Endothelial cell of hepatic sinusoid (primary cell): ENCODE measurements at regions not wholly inside any gene's neighbourhood (a gene's known extent, or its start where the extent isn't known, plus 50 kb on each side); places are given as distances from the start of the nearest gene placed in this dataset.
"Not testable (repeated sequence)": the region's sequence is repeated elsewhere in the genome, so short reads cannot be mapped to it uniquely, and the experiment has no call there.

ENCODE experiments used
- in situ Hi-C: cut with HindIII; loops from 2 replicates; pipeline ENCODE4 v1.10.0; 2017; ENCODE audit warnings: low sequenced_read_pairs

DNA sequence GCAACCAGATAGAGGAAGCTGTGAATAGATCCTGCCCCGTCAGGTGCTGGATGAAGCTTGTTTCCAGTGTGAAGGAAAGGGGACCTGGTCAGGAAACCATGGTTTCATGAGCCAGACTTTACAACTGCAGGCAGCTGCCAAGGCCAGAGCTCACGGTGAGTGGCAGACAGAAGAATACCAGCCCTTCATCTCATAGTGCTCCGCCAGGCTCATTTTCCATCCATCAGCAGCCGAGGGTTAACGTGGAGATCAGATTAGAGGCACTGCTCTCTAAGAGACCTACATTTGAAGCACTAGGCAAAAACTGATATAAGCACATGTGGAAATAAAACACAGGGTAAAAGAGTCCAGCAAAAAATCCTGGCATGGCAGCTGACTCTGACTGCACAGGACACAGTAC, 172.4 kb downstream of the CD24 start:
- in situ Hi-C loops, result no loop called here

DNA sequence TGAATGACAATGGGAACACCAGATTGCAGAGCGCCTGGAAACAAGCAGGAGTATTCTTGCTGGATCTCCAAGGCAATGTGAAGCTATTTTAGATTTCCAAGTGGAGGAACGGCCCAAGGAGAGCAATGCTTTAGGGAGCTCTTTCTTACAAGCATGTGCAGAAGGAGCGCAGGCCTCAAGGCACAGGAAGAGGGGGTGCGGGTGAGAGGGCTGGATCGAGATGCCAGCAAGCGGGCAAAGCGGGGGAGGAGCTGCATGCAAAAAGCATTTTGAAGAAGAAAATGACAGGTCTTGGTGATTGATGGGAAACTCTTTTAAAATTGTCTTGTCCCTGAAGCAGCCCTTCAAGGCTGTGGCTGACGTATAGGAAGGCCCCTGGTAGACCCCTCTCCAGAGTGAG, 171.9 kb downstream of the QRSL1 start:
- in situ Hi-C loops, result no loop called here

DNA sequence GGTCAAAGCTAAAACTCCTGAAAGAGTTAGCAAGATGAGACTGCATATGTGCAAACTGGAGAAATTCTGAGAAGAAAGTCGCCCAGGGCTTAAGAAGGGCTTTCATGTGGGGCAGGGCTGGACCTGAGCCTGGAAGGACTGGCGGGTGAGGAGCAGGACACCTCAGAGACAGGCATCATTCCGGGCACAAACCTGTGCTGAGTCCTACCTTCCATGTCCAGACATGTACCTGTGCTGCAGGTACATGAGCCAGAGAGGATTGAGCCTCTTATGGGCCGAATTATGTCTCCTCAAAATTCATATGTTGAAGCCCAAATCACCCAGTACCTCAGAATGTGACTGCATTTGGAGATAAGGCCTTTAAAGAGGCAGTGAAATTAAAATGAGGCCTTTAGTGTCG, 171.0 kb downstream of the QRSL1 start:
- in situ Hi-C loops, result no loop called here

DNA sequence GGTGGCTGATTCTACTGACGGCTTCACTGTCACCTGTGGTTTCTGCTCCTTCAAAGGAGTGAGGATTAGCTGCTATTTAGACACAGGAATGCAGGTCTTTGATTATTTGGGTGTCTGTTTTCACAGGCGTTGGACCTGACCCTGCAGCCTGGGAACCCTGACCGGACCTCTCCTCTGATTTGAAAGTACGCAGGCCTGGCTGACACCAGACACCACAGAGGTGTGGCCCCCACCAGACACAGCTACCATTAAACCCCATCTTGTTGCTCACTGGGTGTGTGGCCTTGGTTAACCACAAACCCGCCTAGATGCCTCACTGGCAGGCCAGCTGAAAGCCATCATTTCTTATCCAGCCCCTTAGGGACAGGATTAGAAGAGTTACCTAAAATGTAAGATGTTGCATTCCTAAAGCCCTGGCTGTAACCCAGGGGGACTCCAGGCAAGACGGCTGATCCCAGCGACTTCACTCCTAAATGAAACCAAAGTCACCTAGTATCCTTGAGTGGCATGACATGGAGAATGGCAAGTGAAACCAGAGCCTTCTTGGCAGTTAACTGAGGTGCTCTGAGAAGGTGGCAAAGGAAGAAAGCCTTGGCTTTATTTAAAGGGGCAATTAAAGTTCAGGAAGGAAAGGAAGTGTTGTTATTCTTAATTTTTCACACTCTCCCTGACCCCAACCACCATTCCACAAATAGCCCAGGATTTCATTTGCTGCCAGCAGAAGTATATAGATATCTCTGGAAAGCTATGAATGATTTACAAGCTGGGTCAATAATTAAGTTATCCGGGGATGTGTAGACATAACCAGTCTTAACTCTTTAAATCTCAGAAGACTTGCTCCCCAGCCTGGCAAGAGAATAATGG, 169.9 kb downstream of the QRSL1 start:
- in situ Hi-C loops, result no loop called here

DNA sequence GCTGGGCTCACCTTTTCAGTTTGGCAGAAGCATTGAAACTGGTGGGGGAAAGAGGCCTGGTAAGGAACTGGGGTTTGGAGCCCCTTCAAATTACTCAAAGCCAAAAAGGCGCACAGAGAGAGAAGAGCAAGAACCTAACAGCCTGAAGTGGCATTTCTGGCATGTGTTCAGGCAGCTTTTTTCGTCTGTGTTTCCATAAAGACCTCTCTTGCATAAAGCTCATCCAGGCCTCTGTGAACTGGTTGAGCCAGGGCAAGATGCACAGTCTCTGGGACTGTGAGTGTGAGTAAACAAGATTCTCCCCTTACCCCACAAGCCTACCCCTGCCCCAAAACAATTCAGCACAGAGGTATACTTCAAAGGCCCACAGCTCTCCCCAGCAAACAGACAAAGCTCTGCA, 167.8 kb downstream of the QRSL1 start:
- in situ Hi-C loops, result no loop called here

DNA sequence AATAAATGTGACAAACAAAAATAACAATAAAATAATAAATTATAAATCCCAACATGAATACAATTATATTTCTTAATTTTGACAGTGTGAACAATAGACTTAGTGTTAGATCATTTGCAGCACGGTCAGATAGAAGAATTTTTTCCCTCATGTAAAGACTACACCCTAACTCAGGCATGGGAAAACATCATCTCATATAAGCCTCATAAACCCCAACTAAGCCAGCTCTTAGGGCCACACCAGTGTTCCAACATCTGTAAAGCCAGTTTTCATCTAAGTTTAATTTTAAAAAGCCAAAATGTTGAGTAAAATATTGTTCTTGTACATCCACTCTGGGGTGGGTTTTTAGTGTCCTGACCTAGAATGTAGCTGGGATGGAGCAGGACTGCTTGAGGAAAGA, 167.4 kb downstream of the QRSL1 start:
- in situ Hi-C loops, result no loop called here

DNA sequence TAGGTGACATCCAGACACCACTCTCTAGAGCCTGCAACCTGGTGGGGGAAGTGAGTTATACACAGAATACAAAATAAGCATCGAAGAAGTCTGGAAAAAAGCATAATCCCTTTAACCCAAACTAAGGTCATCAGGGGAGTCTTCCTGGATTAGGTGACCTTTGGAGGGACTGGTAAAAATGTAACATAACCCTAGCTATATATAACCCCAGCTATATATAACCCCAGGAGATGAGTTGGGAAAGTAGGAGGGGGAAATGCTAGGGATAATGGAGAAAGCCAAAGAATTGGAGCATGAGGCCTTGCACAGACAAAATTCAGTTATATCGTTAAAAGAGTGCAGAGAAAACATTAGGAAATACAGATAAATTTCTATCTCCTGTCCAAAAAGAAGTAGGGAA, 164.8 kb downstream of the QRSL1 start:
- in situ Hi-C loops, result no loop called here

DNA sequence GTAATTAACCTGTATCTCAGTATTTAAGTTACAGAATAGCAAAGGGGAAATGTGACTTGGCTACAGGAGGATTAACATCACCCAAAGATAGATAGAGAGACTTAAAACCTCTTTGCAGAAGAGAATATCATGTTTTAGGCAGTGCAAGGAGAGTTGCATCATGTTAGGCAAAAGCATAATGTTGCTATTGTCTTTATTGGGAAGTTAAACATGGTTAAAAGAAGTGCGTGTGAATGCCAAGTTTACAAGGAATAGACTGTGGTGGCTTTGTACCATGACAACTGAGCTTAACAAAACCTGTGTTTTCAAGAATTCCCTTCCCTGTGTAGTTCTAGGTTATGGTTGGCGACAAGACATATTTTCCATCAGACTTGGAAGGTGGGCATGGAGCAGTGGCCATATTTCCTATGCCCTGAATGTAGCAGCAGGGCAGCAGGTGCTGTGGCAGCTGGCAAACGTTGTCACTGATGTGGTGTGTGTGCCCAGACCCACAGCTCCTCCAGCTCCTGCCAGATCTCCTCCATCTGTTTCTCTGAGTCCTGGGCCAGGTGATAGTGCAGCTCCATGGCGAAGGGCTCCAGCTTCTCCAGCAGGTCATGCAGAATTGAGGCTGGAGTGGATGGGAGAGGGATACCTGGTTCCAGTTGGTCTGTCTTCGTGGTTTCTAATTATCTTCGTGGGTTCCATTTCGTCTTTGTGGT, 163.3 kb downstream of the QRSL1 start:
- in situ Hi-C loops, result no loop called here

DNA sequence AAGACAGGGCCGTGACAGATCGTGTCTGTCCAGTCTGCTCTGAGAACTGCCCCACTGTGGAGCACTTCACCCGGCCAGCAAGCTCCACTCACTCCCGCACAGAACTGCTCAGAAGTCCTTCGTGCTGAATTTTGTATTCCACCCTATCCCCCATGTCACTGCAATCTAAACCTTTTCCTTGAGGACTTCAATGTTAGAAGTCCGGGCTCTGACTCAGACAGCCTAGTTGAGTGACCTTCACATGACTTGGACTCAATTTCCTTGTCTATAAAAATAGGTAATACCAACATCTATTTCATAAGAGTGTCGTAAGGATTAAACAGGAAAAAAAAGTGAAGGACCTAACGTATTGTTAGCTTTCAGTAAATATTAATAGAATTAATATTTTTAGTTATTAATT, 161.6 kb downstream of the QRSL1 start:
- in situ Hi-C loops, result no loop called here

DNA sequence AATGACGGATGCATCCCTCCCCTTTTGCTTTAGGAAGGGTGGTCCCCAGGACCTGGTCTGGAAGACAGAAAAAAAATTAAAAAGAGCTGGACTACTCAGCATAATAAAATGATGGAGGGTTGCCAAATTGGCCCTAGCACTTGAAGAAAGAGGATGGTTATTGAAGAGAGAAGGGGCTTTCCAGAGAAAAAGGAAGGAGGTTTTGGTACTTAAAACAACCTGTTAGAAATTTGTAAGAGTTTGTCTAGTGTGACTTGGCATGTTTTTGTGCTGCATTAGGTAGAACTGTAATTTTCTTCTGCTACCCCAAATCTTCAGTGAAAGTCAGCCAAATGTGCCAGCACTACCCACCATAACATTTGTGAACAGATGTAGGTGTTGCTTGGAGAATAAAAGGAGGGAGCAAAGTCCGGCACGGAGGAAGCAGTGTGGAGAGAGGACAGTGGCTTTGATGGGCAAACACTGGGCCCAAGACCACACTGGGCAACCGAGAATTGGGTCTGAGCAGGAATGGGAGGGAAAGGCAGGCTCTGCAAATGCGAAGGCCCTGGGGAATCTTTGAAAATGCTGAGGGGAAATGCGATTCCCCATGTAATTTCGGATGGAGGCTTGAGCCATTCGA, 160.9 kb downstream of the QRSL1 start:
- in situ Hi-C loops, result no loop called here

DNA sequence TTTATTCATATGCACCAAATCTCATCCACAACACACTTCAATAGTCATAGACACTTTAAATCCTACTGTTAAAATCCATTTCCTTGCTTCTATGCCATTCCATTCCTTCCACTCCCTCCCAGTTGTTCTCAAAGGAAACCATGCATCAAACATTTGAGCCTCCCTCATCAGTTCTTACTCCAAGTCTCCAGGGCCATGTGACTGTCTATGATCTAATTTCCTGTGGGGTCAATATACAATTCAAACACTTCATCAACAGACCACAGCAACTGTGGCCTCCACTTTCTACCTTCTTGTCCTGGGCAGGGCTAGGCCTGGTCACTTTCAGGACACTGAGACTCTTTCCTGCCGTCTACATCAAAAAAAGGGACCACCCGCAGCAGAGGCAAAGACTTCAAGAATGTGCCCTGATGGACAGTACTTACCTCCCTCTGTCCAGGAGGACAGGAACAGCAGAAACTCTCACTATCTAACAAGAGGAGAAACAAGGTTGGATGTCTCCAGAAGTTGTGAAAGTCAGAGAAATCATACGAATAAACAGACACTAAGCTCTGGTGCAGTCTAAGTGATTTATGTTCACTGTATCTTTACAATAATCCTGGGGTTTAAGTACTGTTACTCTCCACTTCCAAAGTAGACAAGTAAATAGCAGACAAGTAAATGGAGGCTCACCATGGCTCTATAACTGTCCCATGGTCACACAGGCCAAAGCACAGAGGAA, 160.2 kb downstream of the QRSL1 start:
- in situ Hi-C loops, result no loop called here

DNA sequence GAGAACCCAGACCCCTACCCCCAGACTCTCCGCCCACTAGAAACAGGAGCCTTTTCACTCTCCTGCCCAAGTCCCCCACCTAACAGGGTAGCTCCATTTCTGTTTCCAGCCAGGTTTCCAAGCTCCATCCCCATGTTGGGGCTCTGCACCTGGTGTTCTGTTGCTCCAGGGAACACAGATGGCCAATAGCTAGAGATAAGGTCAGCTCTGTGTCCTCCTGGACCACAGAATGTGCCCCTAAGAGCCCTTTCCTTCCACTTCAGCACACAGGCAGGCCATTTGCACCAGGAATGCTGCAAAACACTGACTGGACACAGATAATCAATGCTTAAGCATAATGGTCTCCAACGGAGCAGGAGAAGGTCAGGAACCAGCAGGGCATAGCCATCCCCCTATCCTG, 159.4 kb downstream of the QRSL1 start:
- in situ Hi-C loops, result no loop called here

DNA sequence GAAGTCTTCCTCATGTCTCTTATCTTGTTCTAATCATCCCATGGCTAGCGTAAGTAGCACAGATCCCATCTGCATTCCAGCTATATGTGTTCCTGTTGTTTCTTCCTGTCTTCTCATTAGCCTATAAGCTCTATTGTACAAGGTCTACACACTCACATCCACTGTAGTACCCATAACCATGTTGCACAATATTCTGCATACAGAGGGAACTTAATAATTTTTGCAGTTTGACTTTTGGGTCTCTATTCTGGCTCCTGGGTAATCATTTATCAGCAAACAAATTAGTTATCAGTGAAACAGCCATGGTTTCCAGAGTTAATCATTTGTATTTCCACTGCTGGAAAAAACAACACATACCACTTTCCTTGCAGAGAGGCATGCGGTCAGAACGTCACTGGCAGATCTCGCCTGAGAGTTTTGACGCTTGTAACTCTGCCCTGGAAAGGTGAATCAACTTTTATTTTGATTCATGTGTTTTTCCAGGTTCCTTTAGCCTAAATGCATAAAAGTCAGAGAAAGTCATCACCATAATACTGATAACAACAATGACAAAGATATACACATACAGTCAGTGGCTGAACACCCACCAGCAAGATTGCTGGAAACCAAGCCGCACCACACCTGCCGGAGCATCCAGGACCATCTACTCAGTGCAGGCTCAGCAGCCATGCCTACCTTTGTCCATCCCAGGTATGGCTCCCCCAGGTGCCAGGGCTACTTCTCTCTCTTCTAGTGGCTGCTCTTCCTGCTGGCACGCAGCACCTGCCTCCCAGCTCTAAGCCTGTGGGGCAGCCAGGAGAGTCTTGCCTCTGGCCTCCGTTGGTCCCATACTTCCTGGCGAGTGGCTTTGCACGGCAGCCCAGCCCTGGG, 158.2 kb downstream of the QRSL1 start:
- in situ Hi-C loops, result no loop called here

DNA sequence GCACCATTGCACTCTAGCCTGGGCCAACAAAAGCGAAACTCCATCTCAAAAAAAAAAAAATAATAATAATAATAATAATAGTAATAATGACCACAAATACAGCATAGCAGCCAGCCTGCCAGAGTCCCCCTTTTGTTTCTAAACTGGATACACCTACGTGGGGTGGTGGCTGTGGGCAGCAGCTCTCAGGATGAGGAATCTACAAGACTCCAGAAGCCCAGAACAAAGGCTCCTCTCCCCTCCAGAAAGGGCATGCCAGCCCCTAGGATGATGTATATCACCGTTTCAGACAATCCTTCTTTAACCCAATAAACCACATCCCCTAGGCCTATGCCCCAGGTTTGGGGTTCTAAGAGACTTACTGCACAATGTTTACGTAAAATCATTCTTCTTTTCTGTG, 155.9 kb downstream of the QRSL1 start:
- in situ Hi-C loops, result no loop called here

DNA sequence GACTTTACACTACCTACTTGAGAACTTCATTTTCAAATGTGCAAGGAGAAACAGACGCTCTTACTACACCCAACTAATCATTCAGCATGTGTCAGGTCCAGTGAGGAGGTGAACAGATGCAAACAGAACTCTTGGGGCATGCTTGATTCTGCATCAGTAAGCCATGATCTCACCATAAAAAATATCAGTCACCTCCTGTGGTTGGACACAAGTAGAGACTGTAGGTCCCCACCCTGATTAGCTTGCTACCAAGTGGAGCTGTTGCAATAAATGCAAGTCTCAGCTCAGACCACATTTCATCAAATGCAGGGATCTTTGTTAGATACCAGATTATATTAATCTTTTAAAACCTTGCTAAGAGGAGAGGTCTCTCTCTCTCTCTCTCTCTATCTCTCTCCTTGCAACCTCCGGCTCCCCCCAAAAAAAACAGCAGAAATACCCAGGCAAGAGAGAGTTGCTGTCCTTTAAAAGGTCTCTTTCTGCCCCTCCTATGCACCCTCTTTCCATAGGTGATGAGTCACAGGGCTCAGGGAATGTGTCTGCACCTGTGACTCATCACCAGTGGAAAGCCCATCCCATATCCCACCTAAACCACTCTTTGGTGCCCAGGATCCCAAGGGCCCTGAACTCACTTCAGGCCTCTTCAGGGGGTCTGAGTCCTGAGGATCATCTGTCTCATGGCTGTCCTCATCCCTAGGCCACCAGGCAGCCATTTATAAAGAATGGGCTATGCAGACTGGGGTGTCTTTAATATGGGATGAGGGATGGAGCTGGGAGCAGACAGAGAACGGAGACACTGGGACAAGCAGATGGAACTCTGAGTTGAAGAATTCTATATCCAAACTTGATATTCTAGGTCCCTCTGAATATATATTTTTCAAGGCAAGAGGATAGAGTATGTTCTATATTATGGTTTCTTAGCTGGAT, 154.5 kb downstream of the QRSL1 start:
- in situ Hi-C loops, result loop anchor here (5.0 kb wide), 1 partner anchor 63 kb away; no protein-coding TSS in a partner anchor

DNA sequence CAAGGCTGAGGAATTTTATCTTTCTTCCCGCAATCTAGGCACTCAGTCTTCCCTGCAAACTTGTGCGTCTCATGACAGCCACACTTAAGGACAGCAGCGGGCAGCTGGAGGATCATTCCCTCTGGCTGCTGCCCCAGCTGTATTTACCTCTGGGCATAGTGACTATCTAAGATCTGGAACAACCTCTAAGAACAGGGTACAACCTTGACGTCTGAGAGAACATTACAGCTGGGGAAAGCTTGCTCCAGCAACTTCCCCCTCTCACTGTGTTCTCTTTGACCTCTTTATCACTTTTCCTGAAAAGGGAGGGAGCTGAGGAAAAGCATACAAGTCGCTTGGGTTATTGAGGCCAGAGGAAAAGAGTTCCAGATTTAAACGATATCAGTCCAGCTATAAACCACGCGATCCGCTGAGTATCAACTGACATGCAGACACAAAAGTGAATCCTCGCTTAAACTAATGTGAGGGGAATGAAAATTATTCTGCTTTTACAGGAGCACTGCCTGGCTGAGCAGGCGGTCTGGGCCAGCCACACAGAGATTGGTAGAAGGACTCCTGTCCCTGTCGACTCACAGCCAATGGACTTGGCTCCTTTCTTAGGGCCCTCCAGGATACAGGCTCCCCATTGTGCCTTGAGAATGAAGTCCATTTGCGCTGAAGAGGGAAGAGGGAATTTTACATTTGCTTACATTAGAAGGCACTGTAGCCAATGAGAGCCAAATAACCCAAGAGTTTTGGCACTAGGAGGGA, 153.3 kb downstream of the QRSL1 start:
- in situ Hi-C loops, result loop anchor here (5.0 kb wide), 1 partner anchor 65 kb away; no protein-coding TSS in a partner anchor

DNA sequence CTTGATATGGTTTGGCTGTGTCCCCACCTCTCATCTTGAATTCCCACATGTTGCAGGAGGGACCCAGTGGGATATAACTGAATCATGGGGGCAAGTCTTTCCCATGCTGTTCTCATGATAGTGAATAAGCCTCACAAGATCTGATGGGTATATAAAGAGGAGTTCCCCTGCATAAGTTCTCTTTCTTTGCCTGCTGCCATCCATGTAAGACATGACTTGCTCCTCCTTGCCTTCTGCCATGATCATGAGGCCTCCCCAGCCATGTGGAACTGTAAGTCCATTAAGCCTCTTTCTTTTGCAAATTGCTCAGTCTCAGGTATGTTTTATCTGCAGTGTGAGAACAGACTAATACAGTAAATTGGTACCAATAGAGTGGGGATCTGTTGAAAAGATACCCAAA, 150.2 kb downstream of the QRSL1 start:
- in situ Hi-C loops, result not testable (repeated sequence)

DNA sequence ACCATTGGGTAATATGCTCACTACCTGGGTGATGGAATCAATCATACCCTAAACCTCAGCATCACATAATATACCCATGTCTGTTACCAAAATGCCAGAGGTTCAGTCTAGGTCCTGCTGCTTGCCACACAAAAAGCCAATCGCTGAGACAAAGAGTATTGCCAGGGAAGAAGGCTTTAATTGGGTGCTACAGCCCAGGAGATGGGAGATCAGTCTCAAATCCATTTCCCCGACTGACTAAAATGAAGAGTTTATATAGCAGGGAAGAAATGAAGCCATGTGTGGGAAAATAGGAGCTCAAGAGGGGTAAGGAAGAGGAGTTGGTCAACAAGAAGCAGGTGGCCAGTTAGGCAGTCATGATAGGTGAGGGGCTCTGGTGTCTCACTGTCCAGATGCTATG, 149.6 kb downstream of the QRSL1 start:
- in situ Hi-C loops, result no loop called here
